ENCODE measurements at regions not wholly inside any gene's neighbourhood (a gene's known extent, or its start where the extent isn't known, plus 50 kb on each side); places are given as distances from the start of the nearest gene placed in this dataset.

DNA sequence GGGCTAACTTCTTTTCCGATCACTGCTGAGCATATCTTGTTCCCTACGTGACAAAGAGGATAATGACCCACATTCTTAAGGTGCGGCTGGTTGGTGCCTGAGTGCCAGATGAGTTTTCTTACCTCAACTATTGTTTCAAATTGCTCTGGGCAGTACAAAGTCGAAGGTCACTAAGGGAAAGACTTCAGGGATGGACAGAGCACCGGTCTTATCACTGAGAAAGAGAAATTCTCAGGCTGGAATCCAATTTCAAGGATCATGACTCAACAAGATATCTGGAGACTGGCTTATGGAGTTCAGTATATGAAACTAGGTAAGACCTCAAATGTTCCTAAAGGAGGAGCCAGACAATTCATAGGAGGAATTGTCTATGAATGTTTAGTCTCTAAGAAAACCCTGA is 780.3 kb downstream of the SUGCT start:
- Histone ChIP-seq H3K36me3 (ENCODE audit: low read depth) (no peaks in the 10 kb centered on the region), H3K9me3 (ENCODE audit: severe bottlenecking) (no peaks in the 10 kb centered on the region), H3K27me3 (ENCODE audit: insufficient read depth, poor library complexity, severe bottlenecking) (no peaks in the 10 kb centered on the region), H3K4me1 (ENCODE audit: insufficient read depth, poor library complexity, severe bottlenecking) (peaks cover 11% of the 10 kb centered on the region), H3K4me3 (ENCODE audit: severe bottlenecking) (no peak overlapping the region), H3K27ac (ENCODE audit: poor library complexity, severe bottlenecking) (no peak overlapping the region)
- no peak for DNase-seq (ENCODE audit: low spot score)
- TF ChIP-seq, protein P1, sequence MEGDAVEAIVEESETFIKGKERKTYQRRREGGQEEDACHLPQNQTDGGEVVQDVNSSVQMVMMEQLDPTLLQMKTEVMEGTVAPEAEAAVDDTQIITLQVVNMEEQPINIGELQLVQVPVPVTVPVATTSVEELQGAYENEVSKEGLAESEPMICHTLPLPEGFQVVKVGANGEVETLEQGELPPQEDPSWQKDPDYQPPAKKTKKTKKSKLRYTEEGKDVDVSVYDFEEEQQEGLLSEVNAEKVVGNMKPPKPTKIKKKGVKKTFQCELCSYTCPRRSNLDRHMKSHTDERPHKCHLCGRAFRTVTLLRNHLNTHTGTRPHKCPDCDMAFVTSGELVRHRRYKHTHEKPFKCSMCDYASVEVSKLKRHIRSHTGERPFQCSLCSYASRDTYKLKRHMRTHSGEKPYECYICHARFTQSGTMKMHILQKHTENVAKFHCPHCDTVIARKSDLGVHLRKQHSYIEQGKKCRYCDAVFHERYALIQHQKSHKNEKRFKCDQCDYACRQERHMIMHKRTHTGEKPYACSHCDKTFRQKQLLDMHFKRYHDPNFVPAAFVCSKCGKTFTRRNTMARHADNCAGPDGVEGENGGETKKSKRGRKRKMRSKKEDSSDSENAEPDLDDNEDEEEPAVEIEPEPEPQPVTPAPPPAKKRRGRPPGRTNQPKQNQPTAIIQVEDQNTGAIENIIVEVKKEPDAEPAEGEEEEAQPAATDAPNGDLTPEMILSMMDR (IDR thresholded peaks at IDR 0.05; ENCODE audit: poor library complexity, severe bottlenecking), result no peak
- no peak for ATAC-seq (ENCODE audit: low read depth)
